ENCODE measurements at regions not wholly inside any gene's neighbourhood (a gene's known extent, or its start where the extent isn't known, plus 50 kb on each side); places are given as distances from the start of the nearest gene placed in this dataset.

DNA sequence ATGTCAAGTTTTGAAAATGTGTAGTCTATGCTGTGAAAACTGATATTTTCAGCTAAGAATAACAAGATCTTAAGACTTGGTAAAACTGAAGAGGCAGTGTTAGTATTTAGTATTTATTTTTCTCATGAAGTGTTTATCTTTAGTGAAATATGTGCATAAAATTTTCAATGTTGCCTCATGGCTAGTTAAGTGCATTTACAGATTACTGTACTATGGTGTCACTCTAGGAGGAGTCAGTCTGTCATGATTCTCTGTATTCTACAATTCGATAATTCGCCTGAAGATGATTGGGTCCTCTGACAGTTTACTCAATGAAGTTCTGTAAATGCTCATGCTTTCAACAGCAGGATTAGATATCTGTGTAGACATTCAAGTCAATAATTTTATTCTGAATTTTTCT lies 488.1 kb upstream of the GRM3 start:
- Histone ChIP-seq H3K36me3 (ENCODE audit: control insufficient read depth in 4 of 4, insufficient read depth in 4 of 4, low read length in 4 of 4) (no peaks in the 10 kb centered on the region), H3K9ac (ENCODE audit: insufficient read depth in 1 of 2, low read length in 2 of 2) (no peak overlapping the region), H3K4me3 (no peak overlapping the region), H3K27me3 (ENCODE audit: control insufficient read depth in 3 of 3, insufficient read depth in 3 of 3, low read length in 2 of 3) (no peaks in the 10 kb centered on the region), H3K4me1 (ENCODE audit: control insufficient read depth in 5 of 5, insufficient read depth in 5 of 5, low read length in 5 of 5) (no peaks in the 10 kb centered on the region), H3K9me3 (ENCODE audit: control insufficient read depth in 4 of 4, insufficient read depth in 3 of 4, low read length in 3 of 4) (peaks cover 0 to 6% (median 2%) of the 10 kb centered on the region in 4 donors), H3K27ac (ENCODE audit: low read depth in 1 of 2, low read length in 1 of 2) (no peak overlapping the region)
- no peak for DNase-seq
- WGBS, 2 donors = 87 to 93% methylated on average over 2 of the region's 2 CpGs
- ATAC-seq (ENCODE audit: insufficient read depth, low FRiP score) = no peak
- TF ChIP-seq, protein P1, sequence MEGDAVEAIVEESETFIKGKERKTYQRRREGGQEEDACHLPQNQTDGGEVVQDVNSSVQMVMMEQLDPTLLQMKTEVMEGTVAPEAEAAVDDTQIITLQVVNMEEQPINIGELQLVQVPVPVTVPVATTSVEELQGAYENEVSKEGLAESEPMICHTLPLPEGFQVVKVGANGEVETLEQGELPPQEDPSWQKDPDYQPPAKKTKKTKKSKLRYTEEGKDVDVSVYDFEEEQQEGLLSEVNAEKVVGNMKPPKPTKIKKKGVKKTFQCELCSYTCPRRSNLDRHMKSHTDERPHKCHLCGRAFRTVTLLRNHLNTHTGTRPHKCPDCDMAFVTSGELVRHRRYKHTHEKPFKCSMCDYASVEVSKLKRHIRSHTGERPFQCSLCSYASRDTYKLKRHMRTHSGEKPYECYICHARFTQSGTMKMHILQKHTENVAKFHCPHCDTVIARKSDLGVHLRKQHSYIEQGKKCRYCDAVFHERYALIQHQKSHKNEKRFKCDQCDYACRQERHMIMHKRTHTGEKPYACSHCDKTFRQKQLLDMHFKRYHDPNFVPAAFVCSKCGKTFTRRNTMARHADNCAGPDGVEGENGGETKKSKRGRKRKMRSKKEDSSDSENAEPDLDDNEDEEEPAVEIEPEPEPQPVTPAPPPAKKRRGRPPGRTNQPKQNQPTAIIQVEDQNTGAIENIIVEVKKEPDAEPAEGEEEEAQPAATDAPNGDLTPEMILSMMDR (IDR thresholded peaks at IDR 0.05; ENCODE audit: control extremely low read depth, extremely low read depth) = no peak

DNA sequence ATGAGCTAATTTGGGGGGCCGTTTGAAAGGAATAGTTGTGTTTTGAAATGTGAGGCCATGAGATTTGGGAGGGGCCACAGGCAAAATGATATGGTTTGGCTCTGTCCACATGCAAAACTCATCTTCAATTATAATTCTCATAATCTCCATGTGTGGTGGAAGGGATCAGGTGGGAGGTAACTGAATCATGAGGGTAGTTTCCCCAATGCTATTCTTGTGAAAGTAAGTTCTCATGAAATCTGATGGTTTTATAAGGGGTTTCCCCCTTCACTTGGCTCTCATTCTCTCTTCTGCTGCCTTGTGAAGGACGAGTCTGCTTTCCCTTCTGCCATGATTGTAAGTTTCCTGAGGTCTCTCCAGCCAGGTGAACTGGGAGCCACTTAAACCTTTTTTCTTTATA lies 490.8 kb upstream of the GRM3 start:
- TF ChIP-seq, protein P1 (IDR thresholded peaks at IDR 0.05; ENCODE audit: control extremely low read depth, extremely low read depth) = no peak
- no peak overlapping the region for H3K9ac ChIP-seq (ENCODE audit: insufficient read depth in 1 of 2, low read length in 2 of 2)
- WGBS, 2 donors = 58 to 59% methylated on average over 2 of the region's 2 CpGs
- no peaks in the 10 kb centered on the region for H3K4me1 ChIP-seq (ENCODE audit: control insufficient read depth in 5 of 5, insufficient read depth in 5 of 5, low read length in 5 of 5)
- DNase-seq = no peak
- H3K9me3 ChIP-seq (ENCODE audit: control insufficient read depth in 4 of 4, insufficient read depth in 3 of 4, low read length in 3 of 4) = no peaks in the 10 kb centered on the region
- no peaks in the 10 kb centered on the region for H3K27me3 ChIP-seq (ENCODE audit: control insufficient read depth in 3 of 3, insufficient read depth in 3 of 3, low read length in 2 of 3)
- H3K27ac ChIP-seq (ENCODE audit: low read depth in 1 of 2, low read length in 1 of 2) = no peak overlapping the region
- ATAC-seq (ENCODE audit: insufficient read depth, low FRiP score) = no peak
- H3K36me3 ChIP-seq (ENCODE audit: control insufficient read depth in 4 of 4, insufficient read depth in 4 of 4, low read length in 4 of 4) = no peaks in the 10 kb centered on the region
- H3K4me3 ChIP-seq = no peak overlapping the region

DNA sequence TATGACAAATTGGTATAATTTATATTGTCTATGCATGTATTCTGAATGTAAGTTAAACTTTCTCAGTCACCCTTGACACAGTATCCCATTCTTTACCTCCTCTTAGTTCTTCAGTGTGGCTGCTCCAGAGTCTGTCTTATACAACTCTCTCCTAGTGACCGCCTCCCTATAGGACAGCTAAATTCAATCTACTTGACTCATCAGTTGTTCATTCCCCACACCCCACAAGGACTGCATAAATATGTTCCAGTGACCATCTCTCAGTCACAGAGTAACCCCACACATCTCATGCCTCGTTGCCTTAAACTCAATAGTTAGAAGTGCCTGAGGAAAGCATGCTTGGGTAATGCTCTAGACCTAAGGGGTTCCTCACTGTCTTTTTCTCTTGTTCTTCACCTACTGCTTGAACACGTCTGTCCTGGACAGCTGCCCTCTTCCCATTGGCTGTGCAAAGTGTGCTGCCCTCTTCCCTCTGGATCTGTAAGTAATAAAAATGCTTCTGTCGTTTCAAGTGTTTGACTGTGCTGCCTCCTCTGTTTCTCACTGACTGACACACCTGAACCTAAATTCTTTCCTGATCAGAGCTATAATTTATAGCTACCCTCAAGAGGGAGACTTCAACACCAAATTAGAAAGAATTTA lies 494.6 kb upstream of the GRM3 start:
- ATAC-seq (ENCODE audit: insufficient read depth, low FRiP score) (no peak), DNase-seq (no peak)
- Histone ChIP-seq H3K4me1 (ENCODE audit: control insufficient read depth in 5 of 5, insufficient read depth in 5 of 5, low read length in 5 of 5) (no peaks in the 10 kb centered on the region), H3K9ac (ENCODE audit: insufficient read depth in 1 of 2, low read length in 2 of 2) (no peak overlapping the region), H3K9me3 (ENCODE audit: control insufficient read depth in 4 of 4, insufficient read depth in 3 of 4, low read length in 3 of 4) (no peaks in the 10 kb centered on the region), H3K27ac (ENCODE audit: low read depth in 1 of 2, low read length in 1 of 2) (no peak overlapping the region), H3K27me3 (ENCODE audit: control insufficient read depth in 3 of 3, insufficient read depth in 3 of 3, low read length in 2 of 3) (no peaks in the 10 kb centered on the region), H3K4me3 (no peak overlapping the region), H3K36me3 (ENCODE audit: control insufficient read depth in 4 of 4, insufficient read depth in 4 of 4, low read length in 4 of 4) (no peaks in the 10 kb centered on the region)
- TF ChIP-seq, protein P1 (IDR thresholded peaks at IDR 0.05; ENCODE audit: control extremely low read depth, extremely low read depth) = no peak
- 58 to 60% methylated on average over 4 of the region's 4 CpGs for WGBS, 2 donors

DNA sequence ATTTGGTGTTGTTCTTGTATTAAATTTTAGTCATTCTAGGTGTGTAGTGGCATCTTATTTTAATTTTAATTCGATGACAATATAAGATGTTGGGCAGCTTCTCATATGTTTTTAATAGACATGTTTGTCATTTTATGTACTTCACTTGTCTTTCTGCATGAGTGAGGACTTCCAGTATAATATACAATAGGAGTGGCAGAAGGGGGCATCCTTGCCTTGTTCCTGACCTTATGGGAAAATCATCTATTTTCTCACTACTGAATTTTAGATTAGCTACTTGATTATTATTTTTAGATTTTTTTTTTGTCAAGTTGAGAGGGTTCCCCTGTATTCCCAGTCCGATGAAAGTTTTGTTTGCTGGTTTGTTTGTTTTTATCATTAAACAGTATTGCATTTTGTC lies 495.2 kb upstream of the GRM3 start:
- Histone ChIP-seq H3K4me1 (ENCODE audit: control insufficient read depth in 5 of 5, insufficient read depth in 5 of 5, low read length in 5 of 5) (no peaks in the 10 kb centered on the region), H3K27ac (ENCODE audit: low read depth in 1 of 2, low read length in 1 of 2) (no peak overlapping the region), H3K4me3 (no peak overlapping the region), H3K9me3 (ENCODE audit: control insufficient read depth in 4 of 4, insufficient read depth in 3 of 4, low read length in 3 of 4) (no peaks in the 10 kb centered on the region), H3K9ac (ENCODE audit: insufficient read depth in 1 of 2, low read length in 2 of 2) (no peak overlapping the region), H3K27me3 (ENCODE audit: control insufficient read depth in 3 of 3, insufficient read depth in 3 of 3, low read length in 2 of 3) (no peaks in the 10 kb centered on the region), H3K36me3 (ENCODE audit: control insufficient read depth in 4 of 4, insufficient read depth in 4 of 4, low read length in 4 of 4) (no peaks in the 10 kb centered on the region)
- TF ChIP-seq, protein P1 (IDR thresholded peaks at IDR 0.05; ENCODE audit: control extremely low read depth, extremely low read depth) = no peak
- no peak for DNase-seq
- WGBS, 2 donors = 67 to 74% methylated on average over 2 of the region's 2 CpGs
- ATAC-seq (ENCODE audit: insufficient read depth, low FRiP score) = no peak
